ENCODE measurements at regions not wholly inside any gene's neighbourhood (a gene's known extent, or its start where the extent isn't known, plus 50 kb on each side); places are given as distances from the start of the nearest gene placed in this dataset.

GRCh38 chrX:124260845-124261244 lies 71.6 kb upstream of the TEX13D start:
- TF ChIP-seq CTCF (IDR thresholded peaks at IDR 0.05) (no peak), POLR2A (IDR thresholded peaks at IDR 0.05) (no peak), POLR2AphosphoS5 (IDR thresholded peaks at IDR 0.05) (no peak)
